ENCODE measurements at regions not wholly inside any gene's neighbourhood (a gene's known extent, or its start where the extent isn't known, plus 50 kb on each side); places are given as distances from the start of the nearest gene placed in this dataset.
"Not testable (repeated sequence)": the region's sequence is repeated elsewhere in the genome, so short reads cannot be mapped to it uniquely, and the experiment has no call there.

GRCh38 chr4:49117951-49118350, 131.9 kb downstream of the CWH43 start:
- WGBS, 3 donors, result 72 to 76% (median 74%) methylated on average over 7 of the region's 7 CpGs
- ATAC-seq; H3K4me3 ChIP-seq; H3K4me1 ChIP-seq; DNase-seq; H3K27ac ChIP-seq; H3K27me3 ChIP-seq (ENCODE audit: insufficient read depth in 3 of 3, low read length in 2 of 3); intact Hi-C loops (cut with DNase I); H3K36me3 ChIP-seq (ENCODE audit: insufficient read depth in 1 of 2, low read depth in 1 of 2): not testable (repeated sequence)
- H3K9me3 ChIP-seq, result peaks cover 22% of the 10 kb centered on the region

- DNase-seq; H3K4me1 ChIP-seq; intact Hi-C loops (cut with DNase I); H3K27me3 ChIP-seq (ENCODE audit: insufficient read depth in 3 of 3, low read length in 2 of 3); H3K4me3 ChIP-seq; H3K36me3 ChIP-seq (ENCODE audit: insufficient read depth in 1 of 2, low read depth in 1 of 2); H3K27ac ChIP-seq: not testable (repeated sequence)
- WGBS, 3 donors, result 61 to 65% (median 63%) methylated on average over 16 of the region's 16 CpGs
- ATAC-seq, result peak; percentile 77 to 79 (median 78)
- H3K9me3 ChIP-seq, result peaks cover 22% of the 10 kb centered on the region
Measured at GRCh38 chr4:49118379-49119212, 132.5 kb downstream of the CWH43 start.

GRCh38 chr4:49119345-49119744, 133.3 kb downstream of the CWH43 start:
- H3K27ac ChIP-seq; intact Hi-C loops (cut with DNase I); H3K36me3 ChIP-seq (ENCODE audit: insufficient read depth in 1 of 2, low read depth in 1 of 2); H3K4me3 ChIP-seq; H3K27me3 ChIP-seq (ENCODE audit: insufficient read depth in 3 of 3, low read length in 2 of 3); H3K4me1 ChIP-seq; DNase-seq: not testable (repeated sequence)
- ATAC-seq, result peak; percentile 3 to 19 (median 10)
- peaks cover 22% of the 10 kb centered on the region for H3K9me3 ChIP-seq
- 55 to 63% (median 59%) methylated on average over 8 of the region's 8 CpGs for WGBS, 3 donors

GRCh38 chr4:49120042-49120779, 134.1 kb downstream of the CWH43 start:
- H3K27me3 ChIP-seq (ENCODE audit: insufficient read depth in 3 of 3, low read length in 2 of 3); H3K27ac ChIP-seq; H3K4me1 ChIP-seq; DNase-seq; H3K4me3 ChIP-seq; intact Hi-C loops (cut with DNase I); H3K36me3 ChIP-seq (ENCODE audit: insufficient read depth in 1 of 2, low read depth in 1 of 2): not testable (repeated sequence)
- ATAC-seq, result peak; percentile 23 to 26 (median 24)
- peaks cover 20% of the 10 kb centered on the region for H3K9me3 ChIP-seq
- WGBS, 3 donors, result 54 to 58% (median 58%) methylated on average over 15 of the region's 15 CpGs

GRCh38 chr4:49120804-49121203, 134.7 kb downstream of the CWH43 start:
- H3K9me3 ChIP-seq, result peaks cover 20% of the 10 kb centered on the region
- H3K27ac ChIP-seq; DNase-seq; H3K4me1 ChIP-seq; H3K27me3 ChIP-seq (ENCODE audit: insufficient read depth in 3 of 3, low read length in 2 of 3); intact Hi-C loops (cut with DNase I); H3K36me3 ChIP-seq (ENCODE audit: insufficient read depth in 1 of 2, low read depth in 1 of 2); H3K4me3 ChIP-seq: not testable (repeated sequence)
- peak; percentile 58 to 75 (median 64) for ATAC-seq
- 60 to 69% (median 68%) methylated on average over 10 of the region's 10 CpGs for WGBS, 3 donors

GRCh38 chr4:49126443-49126842, 140.4 kb downstream of the CWH43 start:
- H3K36me3 ChIP-seq (ENCODE audit: insufficient read depth in 1 of 2, low read depth in 1 of 2); H3K27ac ChIP-seq; H3K4me3 ChIP-seq; H3K27me3 ChIP-seq (ENCODE audit: insufficient read depth in 3 of 3, low read length in 2 of 3); H3K9me3 ChIP-seq; H3K4me1 ChIP-seq; intact Hi-C loops (cut with DNase I); DNase-seq; ATAC-seq: not testable (repeated sequence)
- WGBS, 3 donors, result 64 to 78% (median 74%) methylated on average over 4 to 5 of the region's 9 CpGs

GRCh38 chr4:49126858-49127257, 140.8 kb downstream of the CWH43 start:
- H3K36me3 ChIP-seq (ENCODE audit: insufficient read depth in 1 of 2, low read depth in 1 of 2); H3K4me1 ChIP-seq; intact Hi-C loops (cut with DNase I); H3K27ac ChIP-seq; H3K9me3 ChIP-seq; H3K4me3 ChIP-seq; H3K27me3 ChIP-seq (ENCODE audit: insufficient read depth in 3 of 3, low read length in 2 of 3); DNase-seq: not testable (repeated sequence)
- WGBS, 3 donors, result no CpG with 5 or more reads among the region's 5 CpGs
- ATAC-seq, result peak in 3 of 4 donors; percentile 48 to 51 (median 49)

GRCh38 chr4:49129385-49129784, 143.3 kb downstream of the CWH43 start:
- intact Hi-C loops (cut with DNase I); H3K4me1 ChIP-seq; H3K27me3 ChIP-seq (ENCODE audit: insufficient read depth in 3 of 3, low read length in 2 of 3); H3K4me3 ChIP-seq; H3K9me3 ChIP-seq; DNase-seq; ATAC-seq; H3K27ac ChIP-seq; H3K36me3 ChIP-seq (ENCODE audit: insufficient read depth in 1 of 2, low read depth in 1 of 2): not testable (repeated sequence)
- WGBS, 3 donors, result no CpG with 5 or more reads among the region's 5 CpGs

- H3K27ac ChIP-seq; intact Hi-C loops (cut with DNase I); H3K4me1 ChIP-seq; H3K36me3 ChIP-seq (ENCODE audit: insufficient read depth in 1 of 2, low read depth in 1 of 2); H3K27me3 ChIP-seq (ENCODE audit: insufficient read depth in 3 of 3, low read length in 2 of 3); DNase-seq; H3K4me3 ChIP-seq; H3K9me3 ChIP-seq: not testable (repeated sequence)
- peak; percentile 36 to 60 (median 56) for ATAC-seq
- 63 to 74% (median 69%) methylated on average over 3 to 8 of the region's 8 CpGs for WGBS, 3 donors
Measured at GRCh38 chr4:49129870-49130269, 143.8 kb downstream of the CWH43 start.

GRCh38 chr4:49130724-49131123, 144.6 kb downstream of the CWH43 start:
- H3K9me3 ChIP-seq; H3K4me3 ChIP-seq; DNase-seq; H3K36me3 ChIP-seq (ENCODE audit: insufficient read depth in 1 of 2, low read depth in 1 of 2); intact Hi-C loops (cut with DNase I); H3K4me1 ChIP-seq; H3K27ac ChIP-seq; H3K27me3 ChIP-seq (ENCODE audit: insufficient read depth in 3 of 3, low read length in 2 of 3): not testable (repeated sequence)
- WGBS, 3 donors, result 0 to 30% methylated on average over 2 of the region's 7 CpGs; no CpG with 5 or more reads in 1 of the 3 donors
- ATAC-seq, result peak in 2 of 4 donors; percentile 17 to 25

GRCh38 chr4:49137043-49137442, 151.0 kb downstream of the CWH43 start:
- H3K9me3 ChIP-seq; H3K27ac ChIP-seq; DNase-seq; H3K27me3 ChIP-seq (ENCODE audit: insufficient read depth in 3 of 3, low read length in 2 of 3); intact Hi-C loops (cut with DNase I); H3K4me1 ChIP-seq; H3K36me3 ChIP-seq (ENCODE audit: insufficient read depth in 1 of 2, low read depth in 1 of 2); H3K4me3 ChIP-seq: not testable (repeated sequence)
- peak; percentile 73 to 81 (median 76) for ATAC-seq
- 62 to 70% (median 67%) methylated on average over 2 to 5 of the region's 10 CpGs for WGBS, 3 donors
